PC-9 (cell line): ENCODE measurements at regions not wholly inside any gene's neighbourhood (a gene's known extent, or its start where the extent isn't known, plus 50 kb on each side); places are given as distances from the start of the nearest gene placed in this dataset.

Experiments used
- CTCF ChIP-seq: fragments of 200-600 bp; sonication (generic); conservative IDR thresholded peaks from 2 replicates; pipeline ENCODE4 v1.6.1; 2017; ENCODE audit warnings: mixed run types, antibody characterized with exemption, mild to moderate bottlenecking, moderate library complexity
- EZH2 ChIP-seq: fragments of 200-600 bp; sonication (generic); IDR thresholded peaks from 2 replicates; pipeline ENCODE4 v1.8.0; 2017; ENCODE audit warnings: antibody characterized with exemption, low read depth

- no peak for TF ChIP-seq CTCF
- TF ChIP-seq EZH2, result no peak
Observed at GRCh38 chr12:111209811-111210210, 159.1 kb downstream of the PHETA1 start.
